IMR-90 (cell line): ENCODE measurements at regions not wholly inside any gene's neighbourhood (a gene's known extent, or its start where the extent isn't known, plus 50 kb on each side); places are given as distances from the start of the nearest gene placed in this dataset.

Source experiments
- ATAC-seq: fragments of 200-7000 bp; cut with Tn5 transposase; 2 replicates; pipeline ENCODE4 v1.9.1; 2020; ENCODE audit warnings: low read depth, mild to moderate bottlenecking, moderate library complexity
- BruUV-seq: library from RNA; stranded (reverse); fragments of 400-500 nt; replicated peaks from 2 replicates; lab custom pipeline; 2021; lab: Mats Ljungman, UMichigan
- CTCF ChIA-PET: fragments of 300-600 bp; formaldehyde crosslinking; extraction: SDS; loops from one replicate; lab custom pipeline; 2021; ENCODE audit warnings: antibody characterized with exemption; lab: Yijun Ruan, JAX
- POLR2A ChIA-PET: fragments of 300-600 bp; sonication (Branson Sonifier 250); formaldehyde crosslinking; loops from one replicate; lab custom pipeline; 2022; ENCODE audit warnings: antibody characterized with exemption; ENCODE audit not compliant: unreplicated experiment; lab: Charles Lee
- DNase-seq: peaks from one replicate; pipeline ENCODE4 v3.0.0; 2013
- H2AFZ ChIP-seq: replicated peaks from 2 replicates; pipeline ENCODE3; 2013; ENCODE audit warnings: low read length, mild to moderate bottlenecking; ENCODE audit not compliant: poor library complexity
- H2AK5ac ChIP-seq: 2 replicates; pipeline ENCODE4 v1.6.1; 2013; ENCODE audit warnings: low read depth, low read length, inconsistent platforms
- H2AK9ac ChIP-seq: replicated peaks from 2 replicates; pipeline ENCODE3; 2013; ENCODE audit warnings: mild to moderate bottlenecking, low read depth, low read length, moderate library complexity; ENCODE audit not compliant: poor library complexity
- H2BK120ac ChIP-seq: 2 replicates; pipeline ENCODE4 v1.6.1; 2013; ENCODE audit warnings: low read depth, low read length, inconsistent platforms
- H2BK15ac ChIP-seq: 3 replicates; pipeline ENCODE4 v1.6.1; 2013; ENCODE audit warnings: low read depth, low read length, inconsistent platforms
- H2BK20ac ChIP-seq: 2 replicates; pipeline ENCODE4 v1.6.1; 2013; ENCODE audit warnings: low read depth, mild to moderate bottlenecking, inconsistent platforms, low read length, moderate library complexity
- H2BK5ac ChIP-seq: 2 replicates; pipeline ENCODE4 v1.6.1; 2013; ENCODE audit warnings: mild to moderate bottlenecking, low read depth, low read length, inconsistent platforms; ENCODE audit not compliant: poor library complexity, severe bottlenecking
- H3K14ac ChIP-seq: replicated peaks from 2 replicates; pipeline ENCODE4 v1.6.1; 2013; ENCODE audit warnings: low read depth, low read length, inconsistent platforms
- H3K18ac ChIP-seq: 2 replicates; pipeline ENCODE4 v1.6.1; 2013; ENCODE audit warnings: low read depth, low read length, control low read depth
- H3K23ac ChIP-seq: 2 replicates; pipeline ENCODE4 v1.6.1; 2013; ENCODE audit warnings: low read depth, low read length, inconsistent platforms
- H3K27ac ChIP-seq: 2 replicates; pipeline ENCODE4 v1.5.1; 2013; ENCODE audit warnings: mild to moderate bottlenecking, control low read depth, low read length; ENCODE audit not compliant: insufficient read depth
- H3K27me3 ChIP-seq: 2 replicates; pipeline ENCODE4 v1.6.1; 2013; ENCODE audit warnings: low read length; ENCODE audit not compliant: control insufficient read depth, insufficient read depth
- H3K36me3 ChIP-seq: 2 replicates; pipeline ENCODE4 v1.6.1; 2013; ENCODE audit warnings: low read length, mixed read lengths; ENCODE audit not compliant: control insufficient read depth, insufficient read depth
- H3K4ac ChIP-seq: 2 replicates; pipeline ENCODE4 v1.6.1; 2013; ENCODE audit warnings: low read depth, low read length, inconsistent platforms
- H3K4me1 ChIP-seq: 2 replicates; pipeline ENCODE4 v1.6.1; 2013; ENCODE audit warnings: low read length, mixed read lengths; ENCODE audit not compliant: control insufficient read depth, insufficient read depth
- H3K4me2 ChIP-seq: 2 replicates; pipeline ENCODE4 v1.6.1; 2013; ENCODE audit warnings: low read depth, mild to moderate bottlenecking, control low read depth, low read length, moderate library complexity
- H3K4me3 ChIP-seq: 2 replicates; pipeline ENCODE4 v1.5.1; 2013; ENCODE audit warnings: low read depth, mild to moderate bottlenecking, control low read depth, low read length, moderate library complexity; ENCODE audit not compliant: insufficient read depth
- H3K56ac ChIP-seq: 2 replicates; pipeline ENCODE4 v1.6.1; 2013; ENCODE audit warnings: low read length, inconsistent platforms; ENCODE audit not compliant: insufficient read depth; ENCODE audit errors: extremely low read depth
- H3K79me1 ChIP-seq, 2 experiments: 2 replicates each; pipeline ENCODE4 v1.6.1; 2013; ENCODE audit warnings: low read length in 2 of 2, inconsistent platforms in 1 of 2, low read depth in 1 of 2
- H3K9ac ChIP-seq: 2 replicates; pipeline ENCODE4 v1.6.1; 2013; ENCODE audit warnings: low read depth, low read length, control low read depth
- H3K9me1 ChIP-seq: 2 replicates; pipeline ENCODE4 v1.6.1; 2013; ENCODE audit warnings: low read length, inconsistent platforms; ENCODE audit not compliant: insufficient read depth
- H3K9me3 ChIP-seq: 2 replicates; pipeline ENCODE4 v1.6.1; 2013; ENCODE audit warnings: low read length; ENCODE audit not compliant: control insufficient read depth, insufficient read depth
- H4K20me1 ChIP-seq: 2 replicates; pipeline ENCODE4 v1.6.1; 2013; ENCODE audit warnings: low read length, inconsistent platforms; ENCODE audit not compliant: insufficient read depth
- H4K5ac ChIP-seq: 2 replicates; pipeline ENCODE4 v1.6.1; 2013; ENCODE audit warnings: mild to moderate bottlenecking, low read depth, low read length, control low read depth
- H4K8ac ChIP-seq, 2 experiments: 2 replicates each; pipeline ENCODE4 v1.6.1; 2013; ENCODE audit warnings: low read depth in 2 of 2, low read length in 2 of 2, control low read depth in 1 of 2, inconsistent platforms in 1 of 2
- H4K91ac ChIP-seq: 2 replicates; pipeline ENCODE4 v1.6.1; 2013; ENCODE audit warnings: low read depth, low read length, inconsistent platforms; ENCODE audit not compliant: insufficient read depth
- BHLHE40 ChIP-seq: fragments of 150-350 bp; IDR thresholded peaks from 2 replicates; pipeline ENCODE4 v1.6.1; 2016; ENCODE audit warnings: mild to moderate bottlenecking, low read depth, low read length
- FOS ChIP-seq: fragments of 150-350 bp; IDR thresholded peaks from 2 replicates; pipeline ENCODE4 v1.6.1; 2016; ENCODE audit warnings: low read depth, low read length
- MAFK ChIP-seq: IDR thresholded peaks from 2 replicates; pipeline ENCODE4 v1.6.1; 2012; ENCODE audit warnings: low read depth, low read length, improper control_type of control experiment
- MXI1 ChIP-seq: IDR thresholded peaks from 2 replicates; pipeline ENCODE4 v1.6.1; 2012; ENCODE audit warnings: low read depth, mild to moderate bottlenecking, low read length, moderate library complexity, borderline replicate concordance
- NFE2L2 ChIP-seq: fragments of 150-350 bp; IDR thresholded peaks from 2 replicates; pipeline ENCODE4 v1.6.1; 2016; ENCODE audit warnings: low read depth, mild to moderate bottlenecking, low read length
- POLR2A ChIP-seq: IDR thresholded peaks from 2 replicates; pipeline ENCODE4 v1.6.1; 2012; ENCODE audit warnings: mild to moderate bottlenecking, low read depth, low read length
- WGBS, 2 experiments: methylation state at CpG; one replicate each; pipeline versions ENCODE4 v1.1.5 to v1.1.7; 2013; ENCODE audit warnings: missing lambda C conversion rate in 2 of 2; ENCODE audit not compliant: insufficient read length in 1 of 2; ENCODE audit errors: extremely low coverage in 2 of 2; 5-methylcytosine and 5-hydroxymethylcytosine counted together
- dilution Hi-C: fragments of 300-500 bp; cut with HindIII; formaldehyde crosslinking; loops from one replicate; pipeline ENCODE4 v1.14.3; 2018; ENCODE audit warnings: low sequenced_read_pairs; ENCODE audit not compliant: unreplicated experiment
- in situ Hi-C: fragments of 300-500 bp; cut with MboI; formaldehyde crosslinking; loops from 3 replicates; pipeline ENCODE4 v1.14.3; 2019; ENCODE audit warnings: low sequenced_read_pairs, inconsistent platforms, mixed read lengths
- intact Hi-C: fragments of 100-400 bp; cut with micrococcal nuclease; formaldehyde crosslinking; loops from 2 replicates; pipeline ENCODE4 v1.10.0; 2022
- TF ChIP-seq, protein P1 (sequence below): conservative IDR thresholded peaks from 2 replicates; pipeline ENCODE4 v1.5.1; 2012; ENCODE audit warnings: mild to moderate bottlenecking, low read depth, low read length, improper control_type of control experiment

- dilution Hi-C loops = no loop called here
Measured at GRCh38 chr17:59490216-59490615, 75.2 kb upstream of the DHX40 start.

More at GRCh38 chr17:59490216-59490615, 75.2 kb upstream of the DHX40 start:
- Histone ChIP-seq H3K18ac (no peak overlapping the region), H3K9ac (no peak overlapping the region), H4K5ac (no peak overlapping the region), H3K9me3 (peaks cover 4% of the 10 kb centered on the region), H4K91ac (no peak overlapping the region), H2BK15ac (no peak overlapping the region), H2BK5ac (no peak overlapping the region), H3K27ac (no peak overlapping the region), H3K4me2 (no peak overlapping the region), H4K8ac (no peak overlapping the region), H3K4ac (no peak overlapping the region), H3K4me3 (no peak overlapping the region), H4K20me1 (no peaks in the 10 kb centered on the region), H2AK9ac (no peak overlapping the region), H3K36me3 (no peaks in the 10 kb centered on the region), H3K4me1 (no peaks in the 10 kb centered on the region), H3K23ac (no peak overlapping the region), H3K56ac (no peak overlapping the region), H3K14ac (no peak overlapping the region), H2BK20ac (no peak overlapping the region), H3K27me3 (peaks cover 22% of the 10 kb centered on the region), H2BK120ac (no peak overlapping the region), H2AFZ (no peak overlapping the region), H2AK5ac (no peak overlapping the region), H3K79me1 (no peaks in the 10 kb centered on the region), H3K9me1 (no peaks in the 10 kb centered on the region)
- WGBS, 2 experiments = no CpG with 5 or more reads among the region's 3 CpGs
- in situ Hi-C loops = no loop called here
- no TSS peak for BruUV-seq
- ChIA-PET POLR2A (no interaction called here), CTCF (no interaction called here)
- intact Hi-C loops = no loop called here
- no peak for TF ChIP-seq NFE2L2
- TF ChIP-seq, protein P1, sequence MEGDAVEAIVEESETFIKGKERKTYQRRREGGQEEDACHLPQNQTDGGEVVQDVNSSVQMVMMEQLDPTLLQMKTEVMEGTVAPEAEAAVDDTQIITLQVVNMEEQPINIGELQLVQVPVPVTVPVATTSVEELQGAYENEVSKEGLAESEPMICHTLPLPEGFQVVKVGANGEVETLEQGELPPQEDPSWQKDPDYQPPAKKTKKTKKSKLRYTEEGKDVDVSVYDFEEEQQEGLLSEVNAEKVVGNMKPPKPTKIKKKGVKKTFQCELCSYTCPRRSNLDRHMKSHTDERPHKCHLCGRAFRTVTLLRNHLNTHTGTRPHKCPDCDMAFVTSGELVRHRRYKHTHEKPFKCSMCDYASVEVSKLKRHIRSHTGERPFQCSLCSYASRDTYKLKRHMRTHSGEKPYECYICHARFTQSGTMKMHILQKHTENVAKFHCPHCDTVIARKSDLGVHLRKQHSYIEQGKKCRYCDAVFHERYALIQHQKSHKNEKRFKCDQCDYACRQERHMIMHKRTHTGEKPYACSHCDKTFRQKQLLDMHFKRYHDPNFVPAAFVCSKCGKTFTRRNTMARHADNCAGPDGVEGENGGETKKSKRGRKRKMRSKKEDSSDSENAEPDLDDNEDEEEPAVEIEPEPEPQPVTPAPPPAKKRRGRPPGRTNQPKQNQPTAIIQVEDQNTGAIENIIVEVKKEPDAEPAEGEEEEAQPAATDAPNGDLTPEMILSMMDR = no peak
- TF ChIP-seq FOS = no peak
- no peak for TF ChIP-seq BHLHE40
- no peak for TF ChIP-seq POLR2A
- TF ChIP-seq MAFK = no peak
- TF ChIP-seq MXI1 = no peak
- no peak; the same call in 1 of the 2 replicates for ATAC-seq
- peak; percentile 10 for DNase-seq
